ENCODE measurements at regions not wholly inside any gene's neighbourhood (a gene's known extent, or its start where the extent isn't known, plus 50 kb on each side); places are given as distances from the start of the nearest gene placed in this dataset.

- Mint-ChIP-seq H3K27me3 (peaks cover 16% of the 10 kb centered on the region), H3K27ac (no peak overlapping the region), H3K9me3 (no peaks in the 10 kb centered on the region), H3K36me3 (ENCODE audit: low read depth) (no peaks in the 10 kb centered on the region), H3K4me1 (no peaks in the 10 kb centered on the region), H3K4me3 (no peak overlapping the region)
- no peak for DNase-seq
- intact Hi-C loops (cut with micrococcal nuclease), result no loop called here
These were observed 54.5 kb upstream of the PLXNA2 start for GRCh38 chr1:208298593-208299269.

- no peak overlapping the region for H3K4me3 Mint-ChIP-seq
- H3K4me1 Mint-ChIP-seq, result no peaks in the 10 kb centered on the region
- intact Hi-C loops (cut with micrococcal nuclease), result no loop called here
- H3K27ac Mint-ChIP-seq, result no peak overlapping the region
- H3K36me3 Mint-ChIP-seq (ENCODE audit: low read depth), result no peaks in the 10 kb centered on the region
- no peak for DNase-seq
- H3K9me3 Mint-ChIP-seq, result no peaks in the 10 kb centered on the region
- peaks cover 13% of the 10 kb centered on the region for H3K27me3 Mint-ChIP-seq
These were observed 56.0 kb upstream of the PLXNA2 start for GRCh38 chr1:208300084-208300770.

- intact Hi-C loops (cut with micrococcal nuclease), result no loop called here
- H3K27ac Mint-ChIP-seq, result no peak overlapping the region
- H3K27me3 Mint-ChIP-seq, result peaks cover 10% of the 10 kb centered on the region
- H3K9me3 Mint-ChIP-seq, result no peaks in the 10 kb centered on the region
- H3K4me3 Mint-ChIP-seq, result no peak overlapping the region
- no peak for DNase-seq
- H3K4me1 Mint-ChIP-seq, result no peaks in the 10 kb centered on the region
- no peaks in the 10 kb centered on the region for H3K36me3 Mint-ChIP-seq (ENCODE audit: low read depth)
These were observed 58.6 kb upstream of the PLXNA2 start for GRCh38 chr1:208302699-208303238.

GRCh38 chr1:208303743-208304712 lies 59.8 kb upstream of the PLXNA2 start:
- Mint-ChIP-seq H3K27ac (no peak overlapping the region), H3K4me1 (no peaks in the 10 kb centered on the region), H3K9me3 (no peaks in the 10 kb centered on the region), H3K4me3 (no peak overlapping the region), H3K36me3 (ENCODE audit: low read depth) (no peaks in the 10 kb centered on the region), H3K27me3 (peaks cover 10% of the 10 kb centered on the region)
- no peak for DNase-seq
- intact Hi-C loops (cut with micrococcal nuclease), result no loop called here

GRCh38 chr1:208308221-208308620 lies 64.0 kb upstream of the PLXNA2 start:
- Mint-ChIP-seq H3K9me3 (no peaks in the 10 kb centered on the region), H3K27me3 (peaks cover 5% of the 10 kb centered on the region), H3K27ac (no peak overlapping the region), H3K36me3 (ENCODE audit: low read depth) (no peaks in the 10 kb centered on the region), H3K4me1 (no peaks in the 10 kb centered on the region), H3K4me3 (no peak overlapping the region)
- DNase-seq, result no peak
- intact Hi-C loops (cut with micrococcal nuclease), result no loop called here

GRCh38 chr1:208309771-208310170 lies 65.6 kb upstream of the PLXNA2 start:
- intact Hi-C loops (cut with micrococcal nuclease), result no loop called here
- Mint-ChIP-seq H3K27me3 (peaks cover 5% of the 10 kb centered on the region), H3K9me3 (no peaks in the 10 kb centered on the region), H3K4me1 (no peaks in the 10 kb centered on the region), H3K36me3 (ENCODE audit: low read depth) (no peaks in the 10 kb centered on the region), H3K4me3 (no peak overlapping the region), H3K27ac (no peak overlapping the region)
- DNase-seq, result no peak

- intact Hi-C loops (cut with micrococcal nuclease), result no loop called here
- Mint-ChIP-seq H3K36me3 (ENCODE audit: low read depth) (no peaks in the 10 kb centered on the region), H3K27me3 (peaks cover 3% of the 10 kb centered on the region), H3K27ac (no peak overlapping the region), H3K4me1 (no peaks in the 10 kb centered on the region), H3K4me3 (no peak overlapping the region), H3K9me3 (no peaks in the 10 kb centered on the region)
- no peak for DNase-seq
These were observed 68.5 kb upstream of the PLXNA2 start for GRCh38 chr1:208312706-208313105.

- Mint-ChIP-seq H3K4me1 (no peaks in the 10 kb centered on the region), H3K27ac (no peak overlapping the region), H3K36me3 (ENCODE audit: low read depth) (no peaks in the 10 kb centered on the region), H3K27me3 (peaks cover 3% of the 10 kb centered on the region), H3K9me3 (no peaks in the 10 kb centered on the region), H3K4me3 (no peak overlapping the region)
- no peak for DNase-seq
- intact Hi-C loops (cut with micrococcal nuclease), result no loop called here
These were observed 70.2 kb upstream of the PLXNA2 start for GRCh38 chr1:208314431-208314830.

GRCh38 chr1:208318150-208318734 lies 74.1 kb upstream of the PLXNA2 start:
- H3K27me3 Mint-ChIP-seq, result no peaks in the 10 kb centered on the region
- no peak overlapping the region for H3K27ac Mint-ChIP-seq

GRCh38 chr1:208324005-208324404 lies 79.8 kb upstream of the PLXNA2 start:
- Mint-ChIP-seq H3K9me3 (no peaks in the 10 kb centered on the region), H3K36me3 (ENCODE audit: low read depth) (no peaks in the 10 kb centered on the region), H3K27me3 (peaks cover 2% of the 10 kb centered on the region), H3K27ac (no peak overlapping the region), H3K4me3 (no peak overlapping the region), H3K4me1 (no peaks in the 10 kb centered on the region)
- intact Hi-C loops (cut with micrococcal nuclease), result no loop called here
- DNase-seq, result no peak

More at GRCh38 chr1:208318150-208318734, 74.1 kb upstream of the PLXNA2 start:
- Mint-ChIP-seq H3K36me3 (ENCODE audit: low read depth) (no peaks in the 10 kb centered on the region), H3K4me3 (no peak overlapping the region), H3K4me1 (no peaks in the 10 kb centered on the region), H3K9me3 (no peaks in the 10 kb centered on the region)
- no peak for DNase-seq
- intact Hi-C loops (cut with micrococcal nuclease), result no loop called here

- no peak overlapping the region for H3K27ac Mint-ChIP-seq
- H3K4me1 Mint-ChIP-seq, result no peaks in the 10 kb centered on the region
- no peaks in the 10 kb centered on the region for H3K9me3 Mint-ChIP-seq
- no peak overlapping the region for H3K4me3 Mint-ChIP-seq
- intact Hi-C loops (cut with micrococcal nuclease), result no loop called here
- DNase-seq, result no peak
- H3K27me3 Mint-ChIP-seq, result peaks cover 8% of the 10 kb centered on the region
- H3K36me3 Mint-ChIP-seq (ENCODE audit: low read depth), result no peaks in the 10 kb centered on the region
These were observed 81.8 kb upstream of the PLXNA2 start for GRCh38 chr1:208326033-208326432.

- no peaks in the 10 kb centered on the region for H3K4me1 Mint-ChIP-seq
- peaks cover 10% of the 10 kb centered on the region for H3K27me3 Mint-ChIP-seq
- H3K4me3 Mint-ChIP-seq, result no peak overlapping the region
- no peak overlapping the region for H3K27ac Mint-ChIP-seq
- DNase-seq, result no peak
- H3K36me3 Mint-ChIP-seq (ENCODE audit: low read depth), result no peaks in the 10 kb centered on the region
- H3K9me3 Mint-ChIP-seq, result no peaks in the 10 kb centered on the region
- intact Hi-C loops (cut with micrococcal nuclease), result no loop called here
These were observed 85.1 kb upstream of the PLXNA2 start for GRCh38 chr1:208329300-208329699.

- Mint-ChIP-seq H3K36me3 (ENCODE audit: low read depth) (no peaks in the 10 kb centered on the region), H3K4me3 (no peak overlapping the region), H3K27ac (no peak overlapping the region), H3K27me3 (peaks cover 16% of the 10 kb centered on the region), H3K9me3 (no peaks in the 10 kb centered on the region), H3K4me1 (no peaks in the 10 kb centered on the region)
- intact Hi-C loops (cut with micrococcal nuclease), result no loop called here
- no peak for DNase-seq
These were observed 88.0 kb upstream of the PLXNA2 start for GRCh38 chr1:208332036-208332773.

Data from activated CD4-positive, alpha-beta T cell treated with anti-CD3 and anti-CD28 coated beads, Interleukin-2, amount 10 ng/mL, durations not matched to agents 24 days and 14 days (primary cell).